Breast epithelium (tissue), 3 donors: ENCODE measurements at regions not wholly inside any gene's neighbourhood (a gene's known extent, or its start where the extent isn't known, plus 50 kb on each side); places are given as distances from the start of the nearest gene placed in this dataset.
"Not testable (repeated sequence)": the region's sequence is repeated elsewhere in the genome, so short reads cannot be mapped to it uniquely, and the experiment has no call there.

Experiments used
- POLR2A ChIP-seq: fragments of 450-650 bp; IDR thresholded peaks from one replicate; pipeline ENCODE4 v1.6.1; 2016; ENCODE audit warnings: antibody characterized with exemption, mild to moderate bottlenecking, moderate library complexity
- TF ChIP-seq, protein P1 (sequence below), 3 donors: fragments of 450-650 bp; IDR thresholded peaks; one replicate each; pipeline ENCODE4 v1.5.1; 2016 to 2017; ENCODE audit warnings: antibody characterized with exemption in 3 of 3, mild to moderate bottlenecking in 3 of 3, moderate library complexity in 3 of 3

DNA sequence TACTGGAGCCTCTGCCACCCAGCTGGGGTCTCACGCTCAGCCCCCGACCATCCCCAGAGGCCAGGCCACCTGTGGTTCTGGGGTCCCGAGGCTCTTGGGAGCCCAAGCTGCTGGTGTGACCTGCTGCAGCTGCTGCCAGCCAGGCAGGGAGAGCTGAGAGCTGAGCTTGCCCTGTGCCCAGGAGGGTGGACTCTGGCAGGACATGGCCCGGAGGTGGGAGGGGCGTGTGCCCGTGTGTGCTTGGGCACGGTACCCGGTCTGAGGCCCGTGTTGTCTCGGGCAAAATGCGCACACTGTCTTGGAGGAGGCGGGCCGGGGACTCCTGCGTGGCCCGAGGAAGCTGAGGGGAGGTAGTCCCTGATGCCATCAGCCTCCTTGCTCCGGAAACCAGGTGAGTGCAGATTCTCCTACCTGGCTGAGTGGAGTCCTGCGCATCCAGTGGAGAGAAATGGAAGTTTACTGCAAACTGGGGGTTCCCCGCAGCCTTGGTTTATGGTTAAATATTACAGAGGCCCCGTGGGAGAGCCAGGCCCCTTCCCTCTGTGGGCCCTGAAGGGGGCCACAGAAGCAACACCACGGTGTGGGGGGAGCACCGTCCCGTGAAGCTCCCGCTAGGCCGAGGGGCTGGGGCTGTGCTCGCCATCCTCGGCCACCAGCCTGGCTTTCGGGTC, 4380.8 kb upstream of the TPTE start:
- TF ChIP-seq, protein P1, sequence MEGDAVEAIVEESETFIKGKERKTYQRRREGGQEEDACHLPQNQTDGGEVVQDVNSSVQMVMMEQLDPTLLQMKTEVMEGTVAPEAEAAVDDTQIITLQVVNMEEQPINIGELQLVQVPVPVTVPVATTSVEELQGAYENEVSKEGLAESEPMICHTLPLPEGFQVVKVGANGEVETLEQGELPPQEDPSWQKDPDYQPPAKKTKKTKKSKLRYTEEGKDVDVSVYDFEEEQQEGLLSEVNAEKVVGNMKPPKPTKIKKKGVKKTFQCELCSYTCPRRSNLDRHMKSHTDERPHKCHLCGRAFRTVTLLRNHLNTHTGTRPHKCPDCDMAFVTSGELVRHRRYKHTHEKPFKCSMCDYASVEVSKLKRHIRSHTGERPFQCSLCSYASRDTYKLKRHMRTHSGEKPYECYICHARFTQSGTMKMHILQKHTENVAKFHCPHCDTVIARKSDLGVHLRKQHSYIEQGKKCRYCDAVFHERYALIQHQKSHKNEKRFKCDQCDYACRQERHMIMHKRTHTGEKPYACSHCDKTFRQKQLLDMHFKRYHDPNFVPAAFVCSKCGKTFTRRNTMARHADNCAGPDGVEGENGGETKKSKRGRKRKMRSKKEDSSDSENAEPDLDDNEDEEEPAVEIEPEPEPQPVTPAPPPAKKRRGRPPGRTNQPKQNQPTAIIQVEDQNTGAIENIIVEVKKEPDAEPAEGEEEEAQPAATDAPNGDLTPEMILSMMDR (IDR thresholded peaks at IDR 0.05): not testable (repeated sequence)
- TF ChIP-seq POLR2A: not testable (repeated sequence)
